Limb (tissue), 2 donors: ENCODE measurements at regions not wholly inside any gene's neighbourhood (a gene's known extent, or its start where the extent isn't known, plus 50 kb on each side); places are given as distances from the start of the nearest gene placed in this dataset.

ENCODE experiments used
- DNase-seq, 2 donors: peaks; one replicate each; pipeline ENCODE4 v3.0.0-alpha.2; 2016; ENCODE audit errors: extremely low spot score in 2 of 2

DNA sequence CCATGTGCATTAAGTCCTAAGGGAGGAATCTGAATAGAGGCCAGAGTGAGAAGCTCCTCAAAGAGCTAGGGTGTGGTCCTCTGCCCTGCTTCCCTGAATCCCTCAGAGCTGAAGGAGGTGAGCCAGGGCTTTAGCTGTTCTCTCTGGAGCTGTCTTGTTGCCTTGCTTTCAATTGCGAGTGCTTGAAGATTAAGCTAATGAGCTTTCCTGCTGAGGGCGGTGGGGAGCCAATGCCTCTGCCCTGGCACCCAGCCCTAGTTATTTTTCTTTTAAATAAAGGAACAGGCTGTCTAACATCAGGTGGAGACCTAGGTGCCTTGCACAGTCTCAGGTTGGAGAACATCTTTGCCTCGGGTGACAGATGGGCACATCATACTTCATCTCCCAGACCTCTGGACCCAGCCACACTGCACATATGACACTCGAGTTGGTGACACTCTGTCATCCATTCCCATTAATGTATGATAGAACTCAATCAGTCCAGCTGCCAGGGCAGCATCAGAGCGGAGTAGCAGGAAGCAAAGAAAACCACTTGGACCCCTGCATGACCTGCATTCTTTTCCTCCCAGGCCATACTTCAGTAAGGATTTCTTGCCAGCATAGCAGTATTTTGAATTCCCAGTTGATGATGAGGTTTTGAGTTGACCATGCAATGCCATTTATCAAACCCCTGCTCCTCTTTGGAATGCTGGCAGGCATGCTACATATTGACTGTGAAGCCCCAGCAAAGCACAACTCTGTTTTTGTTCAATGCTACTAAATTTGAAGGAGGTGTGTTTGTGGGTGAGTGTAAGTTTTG is 292.7 kb downstream of the RNF144A start:
- no peak for DNase-seq

DNA sequence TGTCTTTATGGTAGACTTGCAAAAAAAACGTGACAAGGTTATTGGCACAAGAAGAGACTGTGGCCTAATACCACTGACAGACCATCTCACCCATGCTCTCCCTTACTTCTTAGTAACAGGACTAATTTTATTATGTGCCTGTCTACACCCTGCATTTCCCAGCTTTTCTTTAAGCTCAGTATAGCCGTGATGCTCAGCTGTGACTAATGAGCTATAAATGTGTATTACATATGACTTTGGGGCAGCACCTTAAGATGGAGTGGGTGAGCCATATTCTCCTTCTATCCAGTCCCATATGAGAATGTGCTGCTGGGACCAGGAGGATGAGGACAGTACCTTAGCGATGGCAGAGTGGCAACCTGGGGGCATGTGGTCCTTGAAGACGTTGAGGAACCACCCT is 293.5 kb downstream of the RNF144A start:
- DNase-seq = no peak

DNA sequence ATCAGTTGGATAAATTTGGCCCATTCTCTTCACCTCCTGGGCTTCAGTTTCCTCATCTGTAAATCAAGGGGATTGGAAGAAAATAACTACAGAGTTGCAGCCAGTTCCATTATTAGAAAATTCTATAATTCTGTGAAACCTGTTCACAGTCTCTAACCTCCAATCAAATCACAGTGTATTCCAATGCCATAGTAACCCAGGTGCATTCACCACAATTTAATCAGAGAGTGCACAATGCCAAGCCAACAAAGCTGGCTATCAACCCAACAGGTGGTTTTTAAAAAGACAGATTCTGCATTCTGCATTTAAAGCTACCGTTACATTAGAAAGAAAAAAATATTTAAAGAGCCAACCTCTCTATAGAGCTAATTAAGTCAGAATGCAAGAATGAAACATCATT is 308.6 kb downstream of the RNF144A start:
- DNase-seq = no peak

DNA sequence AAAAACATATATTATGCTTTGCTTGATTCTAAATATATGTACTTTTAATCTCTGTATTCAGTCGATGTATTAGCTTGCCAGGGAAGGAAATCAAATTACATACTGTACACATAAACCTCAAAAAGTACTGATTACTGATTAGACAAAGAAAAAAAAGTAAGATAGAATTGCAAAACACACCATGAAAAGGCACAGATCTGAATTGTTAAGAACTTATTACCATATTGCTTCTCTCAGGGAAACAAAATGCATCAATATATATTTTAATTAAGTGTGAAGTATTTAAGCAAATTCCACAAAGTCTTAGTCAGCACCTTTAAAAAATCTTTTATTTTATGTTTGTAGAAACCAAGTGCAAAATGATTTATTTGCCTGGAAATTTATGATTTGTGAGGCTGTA is 309.3 kb downstream of the RNF144A start:
- DNase-seq = no peak

DNA sequence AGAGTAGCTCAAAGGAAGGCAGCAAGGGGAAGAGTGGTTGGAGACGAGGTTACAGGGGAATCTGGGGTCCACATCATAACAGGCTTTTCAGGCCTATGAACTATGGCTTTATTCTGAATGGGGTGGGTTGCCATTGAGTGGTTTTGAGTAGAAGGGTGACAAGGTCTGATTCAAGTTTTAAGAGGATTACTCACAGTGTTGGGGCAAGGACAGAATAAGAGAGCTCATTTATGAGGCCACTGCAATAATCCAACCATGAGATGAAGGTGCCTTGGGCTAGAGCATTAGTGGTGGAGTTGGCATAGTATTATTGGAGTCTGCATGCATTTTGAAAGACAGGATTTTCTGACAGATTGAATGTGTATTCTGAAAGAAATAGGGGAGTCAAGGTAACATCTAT is 315.9 kb downstream of the RNF144A start:
- DNase-seq = no peak

DNA sequence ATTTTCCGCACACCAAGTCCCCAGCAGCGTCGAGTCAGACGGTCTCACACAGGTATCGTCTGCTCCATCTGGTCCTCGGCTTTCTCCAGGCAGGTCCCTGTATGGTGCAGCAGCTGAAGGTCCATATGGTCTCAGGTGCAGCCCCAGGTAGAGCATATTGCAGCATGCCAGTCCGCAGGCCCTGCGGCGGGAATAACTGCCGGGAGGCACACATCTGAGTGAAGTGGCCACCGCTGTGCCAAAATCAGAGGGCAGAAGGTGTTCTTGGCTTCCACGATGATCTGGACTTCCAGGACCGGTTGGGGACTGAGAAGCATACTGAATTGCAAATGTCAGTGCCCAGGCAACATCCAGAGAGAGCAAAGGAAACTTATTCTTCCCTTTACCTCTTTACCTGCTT is 320.3 kb downstream of the RNF144A start:
- DNase-seq = no peak

DNA sequence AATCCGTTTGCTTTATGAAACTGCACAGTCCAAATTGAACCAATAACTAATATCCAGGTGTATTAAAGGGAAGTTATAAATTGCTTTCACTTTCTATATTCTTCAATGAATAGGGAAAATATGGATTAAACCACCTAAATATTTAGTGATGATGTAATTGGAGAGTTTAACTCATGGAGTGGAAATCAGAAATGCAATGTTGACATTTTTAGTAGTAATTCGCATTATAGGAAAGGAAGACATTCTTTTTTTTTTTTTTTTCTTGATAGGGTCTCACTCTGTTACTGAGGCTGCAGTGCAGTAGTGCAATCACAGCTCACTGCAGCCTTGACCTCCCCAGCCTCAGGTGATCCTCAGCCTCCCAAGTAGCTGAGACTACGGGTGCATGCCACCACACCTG is 321.9 kb downstream of the RNF144A start:
- DNase-seq = no peak

DNA sequence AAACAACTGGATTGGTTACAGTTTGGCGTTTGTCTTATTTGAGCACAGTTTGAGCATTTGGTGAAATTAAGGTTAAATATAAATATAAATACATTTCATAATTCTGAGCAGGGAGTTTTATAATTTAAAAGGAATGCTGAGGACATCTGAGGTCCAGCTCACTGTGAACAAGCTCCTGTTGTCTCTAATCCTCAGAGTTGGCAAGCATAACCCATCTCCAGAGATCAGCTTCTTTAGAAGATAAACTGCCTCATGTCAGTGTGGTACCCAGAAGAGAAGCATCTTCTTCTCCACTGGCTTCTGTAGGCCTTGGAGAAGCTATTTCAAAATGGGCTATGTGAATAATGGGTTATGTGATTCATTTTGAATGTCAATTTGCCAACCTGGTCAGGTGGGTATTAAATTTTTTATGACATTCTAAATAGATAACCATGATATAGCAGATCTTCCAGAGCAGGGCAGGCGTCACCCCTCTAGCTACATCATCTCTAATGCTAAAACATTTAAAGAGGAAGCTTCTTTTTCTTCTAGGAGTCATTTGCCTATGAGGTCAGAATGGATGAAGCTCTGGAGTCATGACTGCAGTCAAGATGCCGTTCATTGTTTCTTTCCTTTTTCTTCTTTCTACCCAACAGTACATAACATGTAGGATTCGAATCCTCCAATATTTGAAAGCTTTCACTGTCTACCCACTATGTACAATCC is 324.0 kb downstream of the RNF144A start:
- DNase-seq = no peak

DNA sequence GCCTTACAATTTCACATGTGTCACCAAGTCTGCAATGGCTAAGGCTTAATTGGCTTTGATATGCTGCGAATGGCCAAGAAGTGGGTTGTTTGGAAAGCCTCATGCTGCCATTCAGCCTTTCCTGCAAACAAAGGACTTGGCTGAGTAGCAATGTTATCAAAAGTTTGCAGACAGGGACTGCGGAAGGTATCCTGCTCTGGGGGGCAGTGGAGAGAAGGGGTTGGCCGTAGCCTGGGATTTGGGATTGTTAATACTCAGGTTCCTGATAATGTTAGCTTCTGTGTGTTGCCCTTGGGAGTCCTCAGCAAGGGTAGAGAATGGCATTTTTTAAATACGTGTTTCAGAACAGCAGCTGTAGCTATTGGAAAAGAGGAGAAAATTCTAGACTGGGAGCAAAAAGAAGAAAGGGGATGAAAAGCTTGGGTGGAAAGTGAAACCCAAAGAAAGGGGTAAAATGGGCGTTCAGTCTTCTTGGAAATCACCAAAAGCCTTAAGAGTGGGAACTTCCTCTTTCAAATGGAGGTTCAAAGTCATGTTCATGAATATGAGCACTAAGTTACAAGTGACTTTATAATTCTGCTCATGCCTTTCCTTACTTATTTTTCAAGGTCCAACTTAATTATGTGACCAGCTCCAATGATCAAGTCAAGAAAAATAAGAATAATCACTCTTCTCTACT is 325.1 kb downstream of the RNF144A start:
- DNase-seq = no peak

DNA sequence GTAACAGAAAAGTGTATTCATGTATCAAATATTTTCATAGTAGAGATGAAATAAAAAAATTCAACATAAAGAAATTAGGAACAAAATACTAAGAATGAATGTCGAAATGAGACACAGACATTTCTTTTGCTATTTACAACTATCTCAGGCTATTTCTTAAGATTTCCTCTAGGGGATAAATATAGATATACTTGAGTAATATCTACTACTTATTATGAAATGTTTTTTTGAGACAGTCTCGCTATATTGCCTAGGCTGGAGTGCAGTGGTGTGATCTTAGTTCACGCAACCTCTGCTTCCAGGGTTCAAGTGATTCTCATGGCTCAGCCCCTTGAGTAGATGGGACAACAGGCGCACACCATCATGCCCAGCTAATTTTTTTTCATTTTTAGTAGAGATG is 326.1 kb downstream of the RNF144A start:
- no peak for DNase-seq

DNA sequence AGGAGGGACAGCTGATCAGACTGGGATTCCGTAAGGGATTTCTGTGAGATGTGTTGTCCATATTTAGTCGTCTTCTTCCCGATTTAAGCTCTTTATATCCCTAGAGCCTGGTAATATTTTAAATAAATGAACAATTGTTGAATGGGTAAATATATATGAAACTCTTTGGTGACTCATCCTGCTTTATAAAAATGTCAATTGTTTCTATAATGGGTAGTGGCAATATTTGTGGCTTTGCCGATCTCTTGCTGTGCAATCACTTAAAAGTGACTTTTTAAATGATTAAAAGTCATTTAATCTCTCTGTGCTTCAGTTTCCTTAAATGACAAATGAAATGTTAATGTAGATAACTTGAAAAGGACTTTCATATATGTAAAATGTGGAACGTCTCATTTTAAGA is 339.2 kb downstream of the RNF144A start:
- DNase-seq = no peak

DNA sequence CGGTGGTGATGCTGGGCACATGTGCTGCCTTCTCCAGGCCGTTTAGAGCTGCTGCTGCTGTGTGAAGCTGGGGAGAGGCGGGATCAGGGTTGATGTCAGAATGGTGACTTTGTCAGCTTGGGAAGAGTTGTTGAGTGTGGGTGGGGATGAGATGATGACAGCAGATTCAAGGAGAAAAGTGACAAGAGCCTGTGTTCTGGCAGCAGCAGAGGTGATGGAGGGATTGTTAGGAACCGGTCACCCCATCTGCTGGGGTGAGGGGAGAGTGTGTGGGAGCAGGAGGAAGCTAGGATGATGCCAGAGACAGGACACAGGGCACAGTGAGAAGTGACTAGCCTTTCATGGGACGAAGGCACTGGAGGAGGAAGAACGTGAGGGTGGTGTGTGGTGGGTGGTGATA is 345.5 kb downstream of the RNF144A start:
- no peak for DNase-seq

DNA sequence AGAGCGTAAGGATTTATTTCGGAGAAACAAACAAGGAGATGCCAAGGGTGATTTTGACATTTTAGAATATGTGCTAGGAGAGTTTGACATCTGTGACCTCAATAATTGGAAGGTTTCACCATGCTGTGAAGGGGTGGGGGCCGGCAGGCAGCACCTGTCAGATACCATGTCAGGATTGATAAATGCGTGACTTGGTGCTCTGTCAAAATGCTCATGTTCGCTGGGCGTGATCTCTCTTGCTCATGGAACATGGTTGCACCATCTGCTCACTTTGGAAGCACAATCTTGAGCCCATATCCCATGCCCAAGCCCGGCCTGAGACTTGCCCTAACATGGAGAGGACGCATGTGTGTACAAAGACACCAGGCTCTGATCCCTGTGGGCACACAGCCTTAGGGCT is 347.6 kb downstream of the RNF144A start:
- DNase-seq = no peak

DNA sequence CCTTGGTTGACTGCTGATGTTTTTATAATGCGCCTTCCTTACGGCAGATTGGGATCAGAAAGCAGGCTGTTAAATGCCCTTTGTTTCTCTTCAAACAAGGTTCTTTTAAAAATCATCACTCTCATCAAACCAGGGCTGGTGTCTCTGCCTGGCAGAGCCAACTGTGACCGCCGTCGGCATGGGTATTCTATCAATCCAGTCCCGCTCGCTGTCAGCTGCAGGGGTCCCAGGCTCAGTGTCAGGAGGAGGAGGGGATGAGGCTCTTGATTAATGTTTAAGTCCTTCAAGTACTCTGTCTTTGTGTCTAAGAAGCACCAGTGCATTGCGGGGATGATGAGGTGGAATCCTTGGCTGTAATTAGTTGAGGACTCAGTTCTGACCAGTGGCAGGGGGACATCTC is 348.1 kb downstream of the RNF144A start:
- no peak for DNase-seq

DNA sequence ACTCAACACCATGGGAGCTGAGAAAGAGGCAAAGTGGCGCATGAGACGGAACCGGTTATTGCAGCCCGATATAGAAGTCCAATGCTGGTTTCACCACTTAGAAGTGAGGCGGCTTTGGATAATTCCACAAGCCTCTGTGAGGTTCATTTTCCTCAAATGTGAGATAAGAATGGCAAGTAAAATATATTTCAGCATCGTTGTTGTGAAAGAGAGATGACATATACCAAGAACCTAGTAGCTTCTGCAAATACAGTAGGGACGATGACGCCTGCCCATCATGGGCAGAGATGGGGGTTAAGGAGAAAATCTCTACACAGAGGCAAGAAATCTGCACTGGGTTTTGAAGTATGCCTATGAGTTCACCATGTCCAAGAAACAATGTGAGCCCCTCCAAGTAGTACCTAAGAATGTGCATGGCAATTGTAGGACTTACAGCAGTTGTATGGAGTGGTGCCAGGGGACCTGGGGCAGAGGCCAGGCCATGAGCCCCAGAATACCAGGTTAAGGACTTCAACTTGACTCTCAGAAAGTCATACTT is 352.0 kb downstream of the RNF144A start:
- DNase-seq = no peak

DNA sequence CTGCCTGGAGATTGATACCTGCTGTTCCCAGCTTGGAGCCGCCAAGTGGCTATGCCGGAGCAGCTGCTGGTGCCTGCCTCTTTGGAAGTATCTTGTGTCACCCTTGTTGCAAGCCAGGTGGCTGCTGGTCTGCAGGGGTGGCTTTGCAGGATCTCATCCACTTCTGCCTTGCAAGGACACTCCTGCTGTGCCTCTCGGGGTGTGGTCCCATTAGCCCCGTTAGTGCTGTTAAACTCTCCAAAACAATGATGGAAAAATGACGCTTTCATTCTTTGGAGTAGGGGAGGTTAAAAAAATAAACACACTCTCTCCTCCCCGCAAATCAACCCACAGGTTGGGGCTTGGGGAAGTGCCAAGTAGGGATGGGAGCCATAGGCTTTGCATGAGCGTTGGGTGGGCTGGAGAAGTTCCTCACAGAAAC is 352.8 kb downstream of the RNF144A start:
- DNase-seq = no peak

DNA sequence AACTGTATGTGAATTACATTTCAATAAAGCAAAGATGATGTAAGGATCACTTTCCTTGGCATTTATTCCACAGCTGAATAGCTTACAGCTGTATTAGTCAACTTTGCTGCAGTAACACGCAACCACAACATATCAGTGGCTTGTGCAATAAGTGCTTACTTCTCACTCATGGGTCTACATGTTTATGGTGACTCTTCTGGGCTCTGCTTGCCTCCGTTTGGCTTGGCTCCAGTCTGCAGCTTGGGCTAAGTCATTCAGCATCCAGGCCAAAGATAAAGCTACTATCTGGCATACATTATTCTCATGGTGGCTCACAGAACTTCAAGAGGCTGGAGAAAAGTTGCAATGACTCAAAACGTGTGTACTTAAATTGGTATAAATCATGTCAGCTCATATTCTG is 355.0 kb downstream of the RNF144A start:
- no peak for DNase-seq

DNA sequence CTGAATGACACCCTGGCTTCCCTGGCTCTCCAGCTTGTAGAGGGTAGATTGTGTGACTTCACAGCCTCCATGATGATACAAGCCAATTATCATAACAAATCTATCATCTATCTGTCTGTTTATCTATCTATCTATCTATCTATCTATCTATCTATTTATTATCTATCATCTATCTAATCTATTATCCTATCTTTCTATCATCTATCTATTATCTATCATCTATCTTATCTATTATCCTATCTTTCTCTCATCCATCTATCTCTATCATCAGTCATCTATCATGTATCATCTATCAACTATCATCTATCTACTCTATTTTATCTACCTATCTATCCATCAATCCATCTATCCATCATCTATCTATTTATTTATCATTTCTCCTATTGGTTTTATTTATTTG is 361.8 kb downstream of the RNF144A start:
- DNase-seq = no peak

DNA sequence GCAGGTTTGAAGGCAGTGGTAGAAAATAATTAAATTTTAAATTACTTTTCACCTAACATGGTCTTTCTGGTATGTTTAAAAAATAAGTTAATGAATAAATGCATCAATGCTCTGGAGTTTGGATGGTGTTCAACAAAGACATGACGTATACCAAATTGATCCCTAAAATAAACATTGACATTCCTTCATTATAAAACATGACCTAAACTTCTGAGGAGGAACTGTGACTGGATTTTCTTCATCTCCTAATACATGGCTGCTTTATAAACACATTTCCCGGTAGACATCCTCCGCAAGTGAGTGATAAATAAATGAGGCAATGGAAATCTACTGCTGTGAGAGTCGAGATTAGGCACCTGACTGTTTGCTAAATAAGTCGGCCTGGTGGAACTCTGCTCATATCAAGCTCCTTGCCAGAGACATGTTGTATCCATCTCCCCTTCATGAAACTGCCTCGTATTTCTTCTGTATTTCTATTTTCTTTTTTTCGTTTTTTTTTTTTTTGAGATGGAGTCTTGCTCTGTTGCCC is 362.3 kb downstream of the RNF144A start:
- DNase-seq = no peak

DNA sequence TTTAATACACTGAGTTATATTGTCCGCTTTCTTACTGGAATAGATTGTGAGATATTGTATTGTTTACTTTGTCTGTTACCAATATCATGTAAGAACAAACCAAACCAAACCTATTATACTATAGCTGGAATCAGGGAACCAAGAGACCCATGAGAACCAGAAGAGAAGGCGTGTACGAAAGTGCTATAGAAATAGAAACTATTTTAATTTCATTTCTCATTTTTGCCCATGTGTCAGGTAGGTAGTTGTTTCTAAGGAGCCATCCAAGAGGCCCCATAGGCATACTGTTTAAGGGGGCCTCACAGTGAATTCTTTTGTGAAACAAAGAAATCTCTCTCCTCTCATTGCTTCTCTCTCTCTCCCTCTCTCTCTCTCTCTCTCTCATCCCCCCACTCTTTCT is 363.6 kb downstream of the RNF144A start:
- no peak for DNase-seq

DNA sequence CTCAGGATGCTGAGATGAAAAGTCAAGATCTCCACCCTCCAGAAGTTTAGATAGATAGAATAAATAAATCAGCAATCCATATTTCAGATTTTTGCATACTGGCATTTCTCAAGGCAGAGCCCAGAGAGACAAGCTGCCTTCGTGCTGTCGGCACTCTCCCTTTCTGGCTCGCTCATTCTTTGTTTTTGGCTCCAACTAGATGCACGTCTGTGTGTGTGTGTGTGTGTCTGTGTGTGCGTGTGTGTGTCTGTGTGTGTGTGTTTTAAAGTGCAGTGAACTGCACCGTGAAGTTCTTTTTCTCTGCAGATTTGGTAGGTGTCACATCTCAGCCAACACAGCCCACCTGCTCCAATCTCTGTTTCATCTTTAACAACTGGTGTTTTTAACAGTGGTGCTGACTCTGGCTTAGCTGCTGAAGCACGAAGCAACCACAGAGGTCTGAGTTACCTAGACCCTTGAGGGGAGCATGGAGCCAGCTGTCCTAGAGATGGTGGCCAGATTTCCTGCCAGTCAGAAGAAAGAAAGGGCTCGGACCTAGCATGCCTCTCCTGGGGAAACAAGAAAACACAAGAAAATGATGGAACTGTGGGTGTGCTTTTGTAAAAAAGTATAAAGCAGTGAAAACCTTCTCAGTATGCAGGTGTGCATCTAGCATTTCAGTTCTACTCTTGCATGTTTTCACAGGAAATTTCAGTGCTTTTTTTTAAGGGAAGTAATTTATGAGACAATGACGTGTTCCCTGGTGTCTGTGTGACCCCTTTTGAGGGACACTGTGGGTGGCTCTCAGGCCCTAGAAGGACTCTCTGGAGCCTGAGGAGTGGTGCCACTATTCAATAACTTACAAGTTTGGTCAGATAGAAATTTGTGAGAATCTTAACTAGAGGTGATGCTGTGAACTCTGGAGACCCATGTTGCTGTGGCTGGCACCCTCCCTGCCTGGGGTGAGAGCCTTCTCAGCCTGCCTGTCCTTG is 364.3 kb downstream of the RNF144A start:
- DNase-seq = peak in 1 of 2 donors; percentile 61
